Heart left ventricle (tissue), 13 donors: ENCODE measurements at regions not wholly inside any gene's neighbourhood (a gene's known extent, or its start where the extent isn't known, plus 50 kb on each side); places are given as distances from the start of the nearest gene placed in this dataset.

Experiments used
- CTCF ChIP-seq, 12 donors: fragments of 200-600 bp; sonication (generic) in 4 of 12; IDR thresholded peaks; one replicate each; pipeline versions ENCODE4 v1.5.0 to v1.8.0; 2018 to 2022; ENCODE audit warnings: antibody characterized with exemption in 12 of 12, mild to moderate bottlenecking in 5 of 12
- POLR2A ChIP-seq, 2 donors: fragments of 450-650 bp; IDR thresholded peaks; one replicate each; pipeline ENCODE4 v1.6.1; 2017; ENCODE audit warnings: antibody characterized with exemption in 2 of 2, mild to moderate bottlenecking in 2 of 2, moderate library complexity in 2 of 2
- donor health status: ischemic (EF 13 %, LVEDD 7.1; RV severe dilation, severe dysfunction).
- donor health status: DM: no; HTN: yes; CAD: no.
- donor health status: DM: no; HTN: no; CAD: no.
- donor health status: ischemic (EF 25% LVEDD 6.9; RV normal size, moderate dysfunction).
- donor health status: ischemic (EF 25% LVEDD 5.7; RV mildly dilated, moderate dysfunction).
- donor health status: ischemic (EF 35%, LVEDD 5.7; RV mildly dilated, moderate dysfunction).
- donor health status: nonischemic (EF 11% LVEDD 7.7; RV severe dilation, severe dysfunction).
- donor health status: DM: yes; HTN: yes; CAD: no.
- donor health status: PGD.
- donor health status: ischemic (EF 29% LVEDD 5.4; RV normal size, mild dysfunction).
- donor health status: nonischemic (EF 23%, LVEDD 6.1; RV moderate dilation, normal function).

- TF ChIP-seq CTCF (IDR thresholded peaks at IDR 0.05) (no peak), POLR2A (IDR thresholded peaks at IDR 0.05) (no peak)
Observed at GRCh38 chr1:103986792-103987191, 237.1 kb downstream of the AMY1C start.
